HCT116 (cell line): ENCODE measurements at regions not wholly inside any gene's neighbourhood (a gene's known extent, or its start where the extent isn't known, plus 50 kb on each side); places are given as distances from the start of the nearest gene placed in this dataset.

Experiments
- ATAC-seq: fragments of 200-7000 bp; cut with Tn5 transposase; 2 replicates; pipeline ENCODE4 v1.9.1; 2020; ENCODE audit warnings: mild to moderate bottlenecking, moderate library complexity
- BruUV-seq: library from RNA; stranded (reverse); fragments of 400-500 nt; replicated peaks from 2 replicates; lab custom pipeline; 2021; lab: Mats Ljungman, UMichigan
- CTCF ChIA-PET: fragments of 300-600 bp; sonication (Branson Sonifier 250); formaldehyde crosslinking; loops from one replicate; lab custom pipeline; 2021; ENCODE audit warnings: antibody characterized with exemption; lab: Charles Lee
- POLR2A ChIA-PET: fragments of 300-600, 350-600 bp; sonication (Branson Sonifier 250); formaldehyde crosslinking; loops from one replicate; lab custom pipeline; 2021; ENCODE audit warnings: antibody characterized with exemption; lab: Charles Lee
- RAD21 ChIA-PET, 2 experiments: fragments of 300-600 bp; sonication (Branson Sonifier 250); formaldehyde crosslinking; loops; one replicate each; lab custom pipeline; 2023; ENCODE audit warnings: low total read pairs in 2 of 2; ENCODE audit not compliant: uncharacterized antibody in 2 of 2, unreplicated experiment in 2 of 2, low non-redundant PET in 1 of 2; lab: Charles Lee
- DNase-seq: peaks from one replicate; pipeline ENCODE4 v3.0.0-alpha.2; 2010; ENCODE audit warnings: low read depth, low spot score
- H2AFZ ChIP-seq: fragments of 200-600 bp; shearing (Covaris generic), sonication (generic); 2 replicates; pipeline ENCODE4 v1.6.1; 2017; ENCODE audit warnings: low read depth, mixed run types, mixed read lengths, antibody characterized with exemption, low read length; ENCODE audit not compliant: poor library complexity, severe bottlenecking
- H3K27ac ChIP-seq: 2 replicates; pipeline ENCODE4 v1.5.1; 2012; ENCODE audit warnings: low read depth, low read length
- H3K27me3 ChIP-seq: fragments of 200-600 bp; sonication (generic); 2 replicates; pipeline ENCODE4 v1.6.1; 2016; ENCODE audit warnings: mixed run types, low read length, mixed read lengths; ENCODE audit not compliant: insufficient read depth
- H3K36me3 ChIP-seq, 2 experiments: fragments of 200-500 bp in 1 of 2; fragments of 200-600 bp in 1 of 2; sonication (Bioruptor generic) in 1 of 2; sonication (generic) in 1 of 2; 2 replicates each; pipeline versions ENCODE4 v1.5.1 to v1.6.1; 2014 to 2016; ENCODE audit warnings: low read length in 2 of 2, inconsistent platforms in 1 of 2, mixed read lengths in 1 of 2, mixed run types in 1 of 2; ENCODE audit not compliant: insufficient read depth in 2 of 2, control insufficient read depth in 1 of 2
- H3K4me1 ChIP-seq, 2 experiments: fragments of 200-600 bp in 1 of 2; sonication (generic) in 1 of 2; 2 replicates each; pipeline versions ENCODE4 v1.5.1 to v1.6.1; 2012 to 2017; ENCODE audit warnings: low read length in 2 of 2, inconsistent platforms in 1 of 2, mild to moderate bottlenecking in 1 of 2, mixed read lengths in 1 of 2, mixed run types in 1 of 2, moderate library complexity in 1 of 2; ENCODE audit not compliant: insufficient read depth in 2 of 2, control insufficient read depth in 1 of 2
- H3K4me2 ChIP-seq: fragments of 200-600 bp; sonication (generic); 2 replicates; pipeline ENCODE4 v1.6.1; 2017; ENCODE audit warnings: mixed run types, low read length, mixed read lengths
- H3K4me3 ChIP-seq, 2 experiments: fragments of 200-600 bp in 1 of 2; sonication (generic) in 1 of 2; replicated peaks in 1 of 2; 2 replicates each; pipeline ENCODE4 v1.5.1; 2011 to 2016; ENCODE audit warnings: low read length in 2 of 2, control low read depth in 1 of 2, low read depth in 1 of 2, mild to moderate bottlenecking in 1 of 2, mixed read lengths in 1 of 2, mixed run types in 1 of 2
- H3K79me2 ChIP-seq: fragments of 200-600 bp; sonication (generic); 2 replicates; pipeline ENCODE4 v1.6.1; 2017; ENCODE audit warnings: mild to moderate bottlenecking, mixed run types, low read length, moderate library complexity, mixed read lengths; ENCODE audit not compliant: insufficient read depth
- H3K9ac ChIP-seq: fragments of 200-600 bp; sonication (generic); 2 replicates; pipeline ENCODE4 v1.6.1; 2016; ENCODE audit warnings: low read length, mixed read lengths
- H3K9me2 ChIP-seq: fragments of 200-600 bp; sonication (generic), shearing (Covaris generic); 2 replicates; pipeline ENCODE4 v1.6.1; 2017; ENCODE audit warnings: mixed run types, mild to moderate bottlenecking, moderate library complexity; ENCODE audit not compliant: insufficient read depth
- H3K9me3 ChIP-seq, 2 experiments: fragments of 200-500 bp in 1 of 2; fragments of 200-600 bp in 1 of 2; sonication (Bioruptor generic) in 1 of 2; sonication (generic) in 1 of 2; 2 replicates each; pipeline ENCODE4 v1.6.1; 2014 to 2017; ENCODE audit warnings: low read length in 2 of 2, mixed read lengths in 2 of 2, inconsistent platforms in 1 of 2, low read depth in 1 of 2, mild to moderate bottlenecking in 1 of 2, mixed run types in 1 of 2, moderate library complexity in 1 of 2; ENCODE audit not compliant: control insufficient read depth in 1 of 2, insufficient read depth in 1 of 2
- H4K20me1 ChIP-seq: fragments of 200-600 bp; sonication (generic), shearing (Covaris generic); 2 replicates; pipeline ENCODE4 v1.6.1; 2017; ENCODE audit warnings: mixed run types, mild to moderate bottlenecking, moderate library complexity; ENCODE audit not compliant: insufficient read depth
- ATF3 ChIP-seq: IDR thresholded peaks from 2 replicates; pipeline ENCODE4 v1.6.1; 2012
- CBX3 ChIP-seq: IDR thresholded peaks from 2 replicates; pipeline ENCODE4 v1.6.1; 2012; ENCODE audit warnings: low read depth
- CTCF ChIP-seq, 3 experiments: fragments of 200-600 bp in 1 of 3; sonication (generic) in 1 of 3; IDR thresholded peaks in 2 of 3; conservative IDR thresholded peaks in 1 of 3; 2 replicates each; pipeline ENCODE4 v1.5.1; 2012 to 2017; ENCODE audit warnings: low read depth in 2 of 3, low read length in 2 of 3, antibody characterized with exemption in 1 of 3, borderline replicate concordance in 1 of 3, control low read depth in 1 of 3, mild to moderate bottlenecking in 1 of 3, mixed read lengths in 1 of 3, mixed run types in 1 of 3, moderate library complexity in 1 of 3; ENCODE audit not compliant: insufficient read depth in 1 of 3
- EGR1 ChIP-seq: IDR thresholded peaks from 2 replicates; pipeline ENCODE4 v1.6.1; 2012; ENCODE audit warnings: low read depth
- ELF1 ChIP-seq: IDR thresholded peaks from 2 replicates; pipeline ENCODE4 v1.6.1; 2012; ENCODE audit warnings: low read depth, borderline replicate concordance
- EZH2 ChIP-seq: fragments of 200-600 bp; sonication (generic); IDR thresholded peaks from 2 replicates; pipeline ENCODE4 v1.6.1; 2017; ENCODE audit warnings: antibody characterized with exemption, mixed run types
- EZH2phosphoT487 ChIP-seq: fragments of 200-600 bp; IDR thresholded peaks from 2 replicates; pipeline ENCODE4 v1.6.1; 2018; ENCODE audit warnings: antibody characterized with exemption, borderline replicate concordance
- FOSL1 ChIP-seq: IDR thresholded peaks from 2 replicates; pipeline ENCODE4 v1.6.1; 2012; ENCODE audit warnings: low read depth
- MAX ChIP-seq: IDR thresholded peaks from 2 replicates; pipeline ENCODE4 v1.6.1; 2012
- POLR2A ChIP-seq: IDR thresholded peaks from 2 replicates; pipeline ENCODE4 v1.7.0; 2011; ENCODE audit warnings: borderline replicate concordance; ENCODE audit not compliant: insufficient read depth, insufficient read length; ENCODE audit errors: extremely low read depth
- POLR2AphosphoS5 ChIP-seq: IDR thresholded peaks from 2 replicates; pipeline ENCODE4 v1.6.1; 2011; ENCODE audit warnings: mild to moderate bottlenecking, low read depth, low read length, moderate library complexity
- RAD21 ChIP-seq: IDR thresholded peaks from 2 replicates; pipeline ENCODE4 v1.6.1; 2012; ENCODE audit warnings: low read depth, mild to moderate bottlenecking
- REST ChIP-seq: IDR thresholded peaks from 2 replicates; pipeline ENCODE4 v1.6.1; 2012; ENCODE audit warnings: low read depth
- SIN3A ChIP-seq: IDR thresholded peaks from 2 replicates; pipeline ENCODE4 v1.6.1; 2012; ENCODE audit warnings: low read depth
- SRF ChIP-seq: IDR thresholded peaks from 2 replicates; pipeline ENCODE4 v1.6.1; 2012; ENCODE audit warnings: low read depth
- TCF7L2 ChIP-seq: IDR thresholded peaks from 2 replicates; pipeline ENCODE4 v1.7.0; 2011; ENCODE audit warnings: borderline replicate concordance, inconsistent platforms; ENCODE audit not compliant: insufficient read depth, insufficient read length; ENCODE audit errors: extremely low read depth
- ZBTB33 ChIP-seq: IDR thresholded peaks from 2 replicates; pipeline ENCODE4 v1.6.1; 2011; ENCODE audit warnings: mild to moderate bottlenecking, low read length, moderate library complexity; ENCODE audit not compliant: insufficient replicate concordance; ENCODE audit errors: extremely low read depth
- ZNF274 ChIP-seq: fragments of 200-500 bp; sonication (Bioruptor generic); IDR thresholded peaks from 2 replicates; pipeline ENCODE4 v1.6.1; 2014; ENCODE audit warnings: mild to moderate bottlenecking, low read depth, low read length, inconsistent platforms
- intact Hi-C: fragments of 100-400 bp; cut with micrococcal nuclease; formaldehyde crosslinking; loops from 2 replicates; pipeline ENCODE4 v1.10.0; 2022

- H3K9me2 ChIP-seq = no peaks in the 10 kb centered on the region
- no peak for ATAC-seq
- H3K27ac ChIP-seq = no peak overlapping the region
- intact Hi-C loops = no loop called here
- ChIA-PET POLR2A (no interaction called here), CTCF (no interaction called here), RAD21 (no interaction called here)
- H3K36me3 ChIP-seq = no peaks in the 10 kb centered on the region
- no peaks in the 10 kb centered on the region for H3K27me3 ChIP-seq
- peak overlapping the region; percentile 45 for H2AFZ ChIP-seq
- TF ChIP-seq EZH2 (no peak), SRF (no peak), ZNF274 (no peak), POLR2AphosphoS5 (no peak), TCF7L2 (no peak), ELF1 (no peak), CBX3 (no peak), EGR1 (no peak), SIN3A (no peak), POLR2A (no peak), ZBTB33 (no peak), RAD21 (no peak), ATF3 (no peak), FOSL1 (no peak), EZH2phosphoT487 (no peak), MAX (no peak), CTCF (IDR thresholded peaks at IDR 0.05 in 2 of 3, conservative IDR thresholded peaks at IDR 0.05 in 1 of 3; ENCODE audit: borderline replicate concordance in 1 of 3, insufficient read depth in 1 of 3, low read depth in 2 of 3, low read length in 2 of 3) (no peak), REST (no peak)
- no peak for DNase-seq
- H3K4me2 ChIP-seq = no peak overlapping the region
- BruUV-seq = no TSS peak
- H3K9ac ChIP-seq = no peak overlapping the region
- no peaks in the 10 kb centered on the region for H4K20me1 ChIP-seq
- no peaks in the 10 kb centered on the region; a peak in 1 of 4 replicates for H3K4me1 ChIP-seq
- H3K4me3 ChIP-seq = no peak overlapping the region
- no peaks in the 10 kb centered on the region for H3K79me2 ChIP-seq
- H3K9me3 ChIP-seq = no peaks in the 10 kb centered on the region
These were observed 75.7 kb upstream of the MAGI3 start for GRCh38 chr1:113314600-113314999.
